HepG2 (cell line): ENCODE measurements at regions not wholly inside any gene's neighbourhood (a gene's known extent, or its start where the extent isn't known, plus 50 kb on each side); places are given as distances from the start of the nearest gene placed in this dataset.

Source experiments
- ARNTL ChIP-seq: sonication (generic); formaldehyde crosslinking; IDR thresholded peaks from 2 replicates; pipeline ENCODE4 v1.4.0; 2020; ENCODE audit warnings: mild to moderate bottlenecking, missing genetic modification reagents
- ATF1 ChIP-seq: IDR thresholded peaks from 2 replicates; pipeline ENCODE4 v1.6.1; 2016; ENCODE audit warnings: mild to moderate bottlenecking, control low read depth
- ETS1 ChIP-seq: sonication (generic); formaldehyde crosslinking; IDR thresholded peaks from 2 replicates; pipeline ENCODE4 v1.4.0; 2020; ENCODE audit warnings: missing genetic modification reagents
- HMG20A ChIP-seq: IDR thresholded peaks from 2 replicates; pipeline ENCODE4 v1.6.1; 2016; ENCODE audit warnings: borderline replicate concordance
- SNRNP70 ChIP-seq: fragments of 200-400 bp; formaldehyde crosslinking; IDR thresholded peaks from 2 replicates; pipeline ENCODE4 v1.6.1; 2017; ENCODE audit warnings: mild to moderate bottlenecking, low read depth, low read length, moderate library complexity
- SP5 ChIP-seq: IDR thresholded peaks from 2 replicates; pipeline ENCODE4 v1.6.1; 2016; ENCODE audit warnings: low read depth, borderline replicate concordance
- SRSF4 ChIP-seq: fragments of 200-400 bp; formaldehyde crosslinking; IDR thresholded peaks from one replicate; pipeline ENCODE4 v1.6.1; 2018; ENCODE audit warnings: mild to moderate bottlenecking, low read depth, low read length, moderate library complexity; ENCODE audit not compliant: poor library complexity, severe bottlenecking
- SRY ChIP-seq: sonication (generic); formaldehyde crosslinking; IDR thresholded peaks from 2 replicates; pipeline ENCODE4 v1.8.0; 2022; ENCODE audit warnings: mild to moderate bottlenecking, missing genetic modification reagents
- ZBTB2 ChIP-seq: sonication (generic); formaldehyde crosslinking; IDR thresholded peaks from 2 replicates; pipeline ENCODE4 v1.8.0; 2022; ENCODE audit warnings: low read depth, missing genetic modification reagents
- ZBTB39 ChIP-seq: sonication (generic); formaldehyde crosslinking; IDR thresholded peaks from 2 replicates; pipeline ENCODE4 v1.5.0; 2020; ENCODE audit warnings: missing genetic modification reagents
- ZC3H13 ChIP-seq: sonication (generic); formaldehyde crosslinking; IDR thresholded peaks from 2 replicates; pipeline ENCODE4 v1.8.1; 2023; ENCODE audit warnings: mild to moderate bottlenecking, missing genetic modification reagents, moderate library complexity
- ZFAT ChIP-seq: sonication (generic); formaldehyde crosslinking; conservative IDR thresholded peaks from 2 replicates; pipeline ENCODE4 v1.8.1; 2023; ENCODE audit warnings: missing genetic modification reagents, inconsistent platforms
- ZNF563 ChIP-seq: sonication (generic); formaldehyde crosslinking; IDR thresholded peaks from 2 replicates; pipeline ENCODE4 v1.8.0; 2022; ENCODE audit warnings: mild to moderate bottlenecking, moderate library complexity, missing genetic modification reagents
- ZNF674 ChIP-seq: sonication (generic); formaldehyde crosslinking; IDR thresholded peaks from 2 replicates; pipeline ENCODE4 v1.5.0; 2020; ENCODE audit warnings: low read depth, mild to moderate bottlenecking, missing genetic modification reagents
- TF ChIP-seq, protein P1 (sequence below): sonication (generic); formaldehyde crosslinking; IDR thresholded peaks from 2 replicates; pipeline ENCODE4 v1.8.1; 2023; ENCODE audit warnings: missing genetic modification reagents, mild to moderate bottlenecking, borderline replicate concordance
- TF ChIP-seq, protein P2 (sequence below): sonication (generic); formaldehyde crosslinking; IDR thresholded peaks from 2 replicates; pipeline ENCODE4 v1.5.1; 2020; ENCODE audit warnings: mild to moderate bottlenecking, missing genetic modification reagents, borderline replicate concordance

GRCh38 chr1:59214248-59215208 lies 82.4 kb upstream of the FGGY start (continued):
- TF ChIP-seq ZBTB2, result no peak
- TF ChIP-seq ATF1 (CRISPR knock-in tag), result no peak
- peak; percentile 95 for TF ChIP-seq HMG20A
- no peak for TF ChIP-seq SNRNP70
- no peak for TF ChIP-seq ETS1
- TF ChIP-seq ZFAT (CRISPR knock-in tag), result no peak
- TF ChIP-seq, protein P1, sequence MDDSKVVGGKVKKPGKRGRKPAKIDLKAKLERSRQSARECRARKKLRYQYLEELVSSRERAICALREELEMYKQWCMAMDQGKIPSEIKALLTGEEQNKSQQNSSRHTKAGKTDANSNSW (CRISPR knock-in tag), result no peak
- TF ChIP-seq ZBTB39 (CRISPR knock-in tag), result no peak
- TF ChIP-seq ARNTL (CRISPR knock-in tag), result peak; percentile 91
- TF ChIP-seq ZNF674 (CRISPR knock-in tag), result no peak
- TF ChIP-seq ZC3H13 (CRISPR knock-in tag), result no peak; the same call in 1 of the 2 replicates
- TF ChIP-seq, protein P2, sequence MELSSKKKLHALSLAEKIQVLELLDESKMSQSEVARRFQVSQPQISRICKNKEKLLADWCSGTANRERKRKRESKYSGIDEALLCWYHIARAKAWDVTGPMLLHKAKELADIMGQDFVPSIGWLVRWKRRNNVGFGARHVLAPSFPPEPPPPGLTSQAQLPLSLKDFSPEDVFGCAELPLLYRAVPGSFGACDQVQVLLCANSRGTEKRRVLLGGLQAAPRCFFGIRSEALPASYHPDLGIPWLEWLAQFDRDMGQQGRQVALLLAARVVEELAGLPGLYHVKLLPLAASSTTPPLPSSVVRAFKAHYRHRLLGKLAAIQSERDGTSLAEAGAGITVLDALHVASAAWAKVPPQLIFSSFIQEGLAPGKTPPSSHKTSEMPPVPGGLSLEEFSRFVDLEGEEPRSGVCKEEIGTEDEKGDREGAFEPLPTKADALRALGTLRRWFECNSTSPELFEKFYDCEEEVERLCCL, result no peak
- no peak for TF ChIP-seq SRY
- TF ChIP-seq SP5 (CRISPR knock-in tag), result no peak
- TF ChIP-seq SRSF4, result no peak
- no peak for TF ChIP-seq ZNF563 (CRISPR knock-in tag)
